OCI-LY7 (cell line): ENCODE measurements at regions not wholly inside any gene's neighbourhood (a gene's known extent, or its start where the extent isn't known, plus 50 kb on each side); places are given as distances from the start of the nearest gene placed in this dataset.
A peak's percentile ranks its signal among the peaks of the same experiment; 100 is the strongest.
"Not testable (repeated sequence)": the region's sequence is repeated elsewhere in the genome, so short reads cannot be mapped to it uniquely, and the experiment has no call there.

Source experiments
- BruUV-seq: library from RNA; stranded (reverse); fragments of 400-500 nt; replicated peaks from 2 replicates; lab custom pipeline; 2021; lab: Mats Ljungman, UMichigan
- CTCF ChIA-PET: fragments of 300-600 bp; sonication (Branson Sonifier 250); formaldehyde crosslinking; loops from one replicate; lab custom pipeline; 2022; ENCODE audit warnings: antibody characterized with exemption; ENCODE audit not compliant: unreplicated experiment; lab: Charles Lee
- POLR2A ChIA-PET: fragments of 300-600 bp; sonication (Branson Sonifier 250); formaldehyde crosslinking; loops from one replicate; lab custom pipeline; 2022; ENCODE audit warnings: antibody characterized with exemption; lab: Charles Lee
- DNase-seq: peaks from one replicate; pipeline ENCODE4 v3.0.0-alpha.2; 2015; ENCODE audit warnings: low spot score
- H2AFZ ChIP-seq: fragments of 200-600 bp; sonication (generic), shearing (Covaris generic); 2 replicates; pipeline ENCODE4 v1.6.1; 2014; ENCODE audit warnings: mild to moderate bottlenecking, antibody characterized with exemption, low read length, moderate library complexity
- H3K27ac ChIP-seq: fragments of 200-600 bp; sonication (generic); 2 replicates; pipeline ENCODE4 v1.5.1; 2014; ENCODE audit warnings: mixed run types, low read depth, mild to moderate bottlenecking, moderate library complexity, low read length, inconsistent platforms; ENCODE audit not compliant: poor library complexity, severe bottlenecking
- H3K36me3 ChIP-seq: fragments of 200-600 bp; sonication (generic); 2 replicates; pipeline ENCODE4 v1.6.1; 2014; ENCODE audit warnings: mild to moderate bottlenecking, antibody characterized with exemption, low read length, moderate library complexity, mixed read lengths; ENCODE audit not compliant: insufficient read depth
- H3K4me1 ChIP-seq: fragments of 200-600 bp; sonication (generic); 2 replicates; pipeline ENCODE4 v1.5.1; 2014; ENCODE audit warnings: mild to moderate bottlenecking, low read length; ENCODE audit not compliant: insufficient read depth, poor library complexity, severe bottlenecking
- H3K4me2 ChIP-seq: fragments of 200-600 bp; sonication (generic); 2 replicates; pipeline ENCODE4 v1.6.1; 2014; ENCODE audit warnings: mild to moderate bottlenecking, low read length
- H3K4me3 ChIP-seq: fragments of 200-600 bp; sonication (generic); 2 replicates; pipeline ENCODE4 v1.5.1; 2014; ENCODE audit warnings: mild to moderate bottlenecking, low read depth, low read length; ENCODE audit not compliant: poor library complexity, severe bottlenecking
- H3K79me2 ChIP-seq: fragments of 200-600 bp; sonication (generic); 2 replicates; pipeline ENCODE4 v1.6.1; 2016; ENCODE audit warnings: low read depth, mild to moderate bottlenecking, low read length, moderate library complexity, mixed read lengths; ENCODE audit not compliant: insufficient read depth
- H3K9me2 ChIP-seq: fragments of 200-600 bp; sonication (generic); 2 replicates; pipeline ENCODE4 v1.6.1; 2016; ENCODE audit warnings: mild to moderate bottlenecking, low read length, mixed read lengths; ENCODE audit not compliant: insufficient read depth
- H3K9me3 ChIP-seq: fragments of 200-600 bp; sonication (generic); 2 replicates; pipeline ENCODE4 v1.6.1; 2014; ENCODE audit warnings: mild to moderate bottlenecking, mixed run types, low read length, mixed read lengths
- H4K20me1 ChIP-seq: fragments of 200-600 bp; sonication (generic); 2 replicates; pipeline ENCODE4 v1.6.1; 2014; ENCODE audit warnings: mild to moderate bottlenecking, antibody characterized with exemption, low read length, moderate library complexity, mixed read lengths; ENCODE audit not compliant: insufficient read depth
- EZH2phosphoT487 ChIP-seq: fragments of 200-600 bp; sonication (generic); IDR thresholded peaks from 2 replicates; pipeline ENCODE4 v1.6.1; 2018; ENCODE audit warnings: low read depth, borderline replicate concordance, mild to moderate bottlenecking, mixed run types, antibody characterized with exemption, low read length, moderate library complexity, mixed read lengths
- intact Hi-C: fragments of 100-400 bp; cut with micrococcal nuclease; formaldehyde crosslinking; loops from one replicate; pipeline ENCODE4 v1.10.0; 2022; ENCODE audit not compliant: unreplicated experiment
- TF ChIP-seq, protein P1 (sequence below): fragments of 200-600 bp; sonication (generic); conservative IDR thresholded peaks from 2 replicates; pipeline ENCODE4 v1.5.1; 2014; ENCODE audit warnings: mild to moderate bottlenecking, antibody characterized with exemption, low read length, moderate library complexity, mixed read lengths

DNA sequence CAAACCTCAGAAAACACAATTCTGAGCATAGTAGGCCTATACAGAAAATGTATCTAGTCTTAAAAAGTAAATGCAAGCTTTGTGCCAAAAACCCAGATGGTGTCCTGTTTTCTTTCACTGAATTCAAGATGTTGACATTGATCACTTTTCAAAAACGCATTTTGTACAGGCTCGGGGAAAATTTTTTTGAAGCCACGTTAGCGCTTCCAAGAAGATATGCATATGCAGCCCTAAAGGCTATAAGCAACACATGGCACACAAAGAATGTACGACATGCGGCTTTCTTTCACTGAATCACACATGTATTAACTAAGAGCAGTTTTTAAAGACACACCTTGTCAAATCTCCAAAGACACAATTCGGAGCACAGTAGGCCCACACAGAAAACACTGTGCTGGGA is 115.4 kb downstream of the MRPL57 start:
- H3K36me3 ChIP-seq: no peaks in the 10 kb centered on the region
- no TSS peak for BruUV-seq
- no peak overlapping the region for H3K4me3 ChIP-seq
- no peak overlapping the region for H2AFZ ChIP-seq
- H3K4me1 ChIP-seq: no peaks in the 10 kb centered on the region
- H4K20me1 ChIP-seq: no peaks in the 10 kb centered on the region
- POLR2A ChIA-PET: interaction anchor here (0.6 kb wide), 1 partner anchor 20 kb away, joined by 3 read pairs; no protein-coding TSS in a partner anchor
- intact Hi-C loops: no loop called here
- no peaks in the 10 kb centered on the region for H3K79me2 ChIP-seq
- no peak overlapping the region for H3K27ac ChIP-seq
- TF ChIP-seq EZH2phosphoT487: no peak
- TF ChIP-seq, protein P1, sequence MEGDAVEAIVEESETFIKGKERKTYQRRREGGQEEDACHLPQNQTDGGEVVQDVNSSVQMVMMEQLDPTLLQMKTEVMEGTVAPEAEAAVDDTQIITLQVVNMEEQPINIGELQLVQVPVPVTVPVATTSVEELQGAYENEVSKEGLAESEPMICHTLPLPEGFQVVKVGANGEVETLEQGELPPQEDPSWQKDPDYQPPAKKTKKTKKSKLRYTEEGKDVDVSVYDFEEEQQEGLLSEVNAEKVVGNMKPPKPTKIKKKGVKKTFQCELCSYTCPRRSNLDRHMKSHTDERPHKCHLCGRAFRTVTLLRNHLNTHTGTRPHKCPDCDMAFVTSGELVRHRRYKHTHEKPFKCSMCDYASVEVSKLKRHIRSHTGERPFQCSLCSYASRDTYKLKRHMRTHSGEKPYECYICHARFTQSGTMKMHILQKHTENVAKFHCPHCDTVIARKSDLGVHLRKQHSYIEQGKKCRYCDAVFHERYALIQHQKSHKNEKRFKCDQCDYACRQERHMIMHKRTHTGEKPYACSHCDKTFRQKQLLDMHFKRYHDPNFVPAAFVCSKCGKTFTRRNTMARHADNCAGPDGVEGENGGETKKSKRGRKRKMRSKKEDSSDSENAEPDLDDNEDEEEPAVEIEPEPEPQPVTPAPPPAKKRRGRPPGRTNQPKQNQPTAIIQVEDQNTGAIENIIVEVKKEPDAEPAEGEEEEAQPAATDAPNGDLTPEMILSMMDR: no peak
- no peaks in the 10 kb centered on the region for H3K9me2 ChIP-seq
- no peak for DNase-seq
- no peaks in the 10 kb centered on the region for H3K9me3 ChIP-seq
- no peak overlapping the region for H3K4me2 ChIP-seq
- CTCF ChIA-PET: no interaction called here

DNA sequence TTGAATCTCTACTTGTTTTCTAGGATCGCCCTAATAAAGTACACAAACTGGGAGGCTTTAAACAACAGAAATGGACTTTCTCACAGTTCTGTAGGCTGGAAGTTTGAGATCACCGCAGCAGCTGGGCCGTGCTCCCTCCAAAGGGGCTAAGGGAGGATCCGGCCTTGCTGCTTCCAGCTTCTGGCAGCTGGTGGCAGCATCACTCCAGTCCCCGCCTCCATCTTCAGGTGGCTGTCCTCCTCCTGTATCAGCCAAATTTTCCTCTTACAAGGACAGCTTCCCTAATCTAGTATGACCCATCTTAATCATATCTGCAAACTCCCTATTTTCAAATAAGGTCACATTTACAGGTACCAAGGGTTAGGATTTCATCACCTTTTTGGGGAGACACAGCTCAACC is 120.5 kb downstream of the MRPL57 start:
- H2AFZ ChIP-seq: peak overlapping the region; percentile 99

More for the DNA sequence above, 120.5 kb downstream of the MRPL57 start:
- H3K9me2 ChIP-seq, H4K20me1 ChIP-seq, H3K4me3 ChIP-seq, H3K9me3 ChIP-seq, BruUV-seq, H3K36me3 ChIP-seq: not testable (repeated sequence)
- peak; percentile 41 for DNase-seq
- peaks cover 17% of the 10 kb centered on the region for H3K4me1 ChIP-seq
- peaks cover 22% of the 10 kb centered on the region; the same call in 1 of the 2 replicates for H3K79me2 ChIP-seq
- POLR2A ChIA-PET: interaction anchor here (0.5 to 4.4 kb wide), 2 partner anchors 121 to 160 kb away, joined by 3 to 25 read pairs; partner anchors contain the start of genes MRPL57 and SKA3
- peak overlapping the region; percentile 59; the same call in 1 of the 2 replicates for H3K4me2 ChIP-seq
- CTCF ChIA-PET: interaction anchor here (1.1 kb wide), 1 partner anchor 180 kb away, joined by 4 read pairs; no protein-coding TSS in a partner anchor
- H3K27ac ChIP-seq: peak overlapping the region; percentile 16
- intact Hi-C loops: loop anchor here (1.0 to 5.0 kb wide), 3 partner anchors 187 to 1340 kb away; partner anchors contain the start of genes FGF9 and ZMYM2
- TF ChIP-seq, protein P1: peak; percentile 70
